HFFc6 (cell line): ENCODE measurements at regions not wholly inside any gene's neighbourhood (a gene's known extent, or its start where the extent isn't known, plus 50 kb on each side); places are given as distances from the start of the nearest gene placed in this dataset.

Experiments used
- DNase-seq: peaks from one replicate; pipeline ENCODE4 v3.0.0-alpha.2; 2018
- H3K27ac Mint-ChIP-seq: 2 replicates; pipeline ENCODE4 v1.8.0; 2020; ENCODE audit warnings: mild to moderate bottlenecking, mixed read lengths
- H3K27me3 Mint-ChIP-seq: 2 replicates; pipeline ENCODE4 v1.8.0; 2021; ENCODE audit warnings: mild to moderate bottlenecking, moderate library complexity, mixed read lengths; ENCODE audit not compliant: insufficient read depth
- H3K36me3 Mint-ChIP-seq: 2 replicates; pipeline ENCODE4 v1.8.0; 2021; ENCODE audit warnings: low read depth, mixed read lengths
- H3K4me1 Mint-ChIP-seq: 2 replicates; pipeline ENCODE4 v1.8.0; 2020; ENCODE audit warnings: low read depth, mixed read lengths
- H3K4me3 Mint-ChIP-seq: 2 replicates; pipeline ENCODE4 v1.8.0; 2020; ENCODE audit warnings: mild to moderate bottlenecking, moderate library complexity, mixed read lengths
- H3K9me3 Mint-ChIP-seq: 2 replicates; pipeline ENCODE4 v1.8.0; 2020; ENCODE audit warnings: mild to moderate bottlenecking, mixed read lengths
- TF ChIP-seq, protein P1 (sequence below): fragments of 200-600 bp; sonication (generic); IDR thresholded peaks from 2 replicates; pipeline ENCODE4 v1.5.0; 2021; ENCODE audit warnings: antibody characterized with exemption, mild to moderate bottlenecking

DNA sequence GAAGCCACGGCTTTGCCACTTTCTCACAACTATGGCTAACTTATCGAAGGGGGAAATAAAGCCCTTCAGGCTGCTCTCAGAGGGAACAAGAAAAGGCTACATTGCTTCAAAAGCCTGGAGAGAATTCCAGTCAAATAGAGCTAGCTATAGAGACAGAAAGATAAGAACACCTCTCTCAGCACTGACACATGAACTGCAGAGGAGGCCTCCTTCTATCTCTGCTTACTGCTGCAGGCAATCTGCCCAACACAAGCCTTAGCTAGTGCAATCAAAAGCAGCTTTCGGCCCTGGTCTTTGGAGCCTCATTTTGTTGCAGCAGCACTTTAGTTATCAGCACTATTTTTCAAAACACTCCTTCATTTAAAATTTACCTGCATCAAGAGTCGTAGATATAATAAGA lies 118.4 kb upstream of the ROBO1 start:
- H3K27ac Mint-ChIP-seq = no peak overlapping the region
- no peaks in the 10 kb centered on the region for H3K27me3 Mint-ChIP-seq
- TF ChIP-seq, protein P1, sequence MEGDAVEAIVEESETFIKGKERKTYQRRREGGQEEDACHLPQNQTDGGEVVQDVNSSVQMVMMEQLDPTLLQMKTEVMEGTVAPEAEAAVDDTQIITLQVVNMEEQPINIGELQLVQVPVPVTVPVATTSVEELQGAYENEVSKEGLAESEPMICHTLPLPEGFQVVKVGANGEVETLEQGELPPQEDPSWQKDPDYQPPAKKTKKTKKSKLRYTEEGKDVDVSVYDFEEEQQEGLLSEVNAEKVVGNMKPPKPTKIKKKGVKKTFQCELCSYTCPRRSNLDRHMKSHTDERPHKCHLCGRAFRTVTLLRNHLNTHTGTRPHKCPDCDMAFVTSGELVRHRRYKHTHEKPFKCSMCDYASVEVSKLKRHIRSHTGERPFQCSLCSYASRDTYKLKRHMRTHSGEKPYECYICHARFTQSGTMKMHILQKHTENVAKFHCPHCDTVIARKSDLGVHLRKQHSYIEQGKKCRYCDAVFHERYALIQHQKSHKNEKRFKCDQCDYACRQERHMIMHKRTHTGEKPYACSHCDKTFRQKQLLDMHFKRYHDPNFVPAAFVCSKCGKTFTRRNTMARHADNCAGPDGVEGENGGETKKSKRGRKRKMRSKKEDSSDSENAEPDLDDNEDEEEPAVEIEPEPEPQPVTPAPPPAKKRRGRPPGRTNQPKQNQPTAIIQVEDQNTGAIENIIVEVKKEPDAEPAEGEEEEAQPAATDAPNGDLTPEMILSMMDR = no peak
- no peaks in the 10 kb centered on the region for H3K36me3 Mint-ChIP-seq
- no peak overlapping the region for H3K4me3 Mint-ChIP-seq
- peaks cover 25% of the 10 kb centered on the region for H3K9me3 Mint-ChIP-seq
- no peaks in the 10 kb centered on the region for H3K4me1 Mint-ChIP-seq
- DNase-seq = no peak

DNA sequence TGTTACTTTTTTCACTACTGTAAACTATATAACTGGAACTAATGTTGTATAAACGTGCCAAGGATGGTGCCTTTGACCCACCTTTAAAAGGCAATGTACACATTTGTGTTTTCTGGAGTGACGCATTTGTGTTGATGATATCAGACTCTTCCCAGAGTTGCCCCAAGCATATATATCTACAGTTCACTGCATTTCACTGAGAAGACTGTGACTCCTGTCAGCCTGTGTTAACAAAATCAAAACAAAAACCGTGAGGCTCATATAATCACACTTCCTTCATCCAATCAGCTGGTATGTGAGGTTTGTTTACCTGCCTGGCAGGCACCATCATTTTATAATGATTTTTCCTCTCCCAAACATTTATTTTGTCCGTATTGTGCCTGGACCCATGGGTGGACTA lies 117.6 kb upstream of the ROBO1 start:
- DNase-seq = no peak
- Mint-ChIP-seq H3K4me3 (no peak overlapping the region), H3K4me1 (no peaks in the 10 kb centered on the region), H3K27ac (no peak overlapping the region), H3K27me3 (no peaks in the 10 kb centered on the region), H3K36me3 (no peaks in the 10 kb centered on the region), H3K9me3 (peaks cover 20% of the 10 kb centered on the region)
- TF ChIP-seq, protein P1 = no peak

DNA sequence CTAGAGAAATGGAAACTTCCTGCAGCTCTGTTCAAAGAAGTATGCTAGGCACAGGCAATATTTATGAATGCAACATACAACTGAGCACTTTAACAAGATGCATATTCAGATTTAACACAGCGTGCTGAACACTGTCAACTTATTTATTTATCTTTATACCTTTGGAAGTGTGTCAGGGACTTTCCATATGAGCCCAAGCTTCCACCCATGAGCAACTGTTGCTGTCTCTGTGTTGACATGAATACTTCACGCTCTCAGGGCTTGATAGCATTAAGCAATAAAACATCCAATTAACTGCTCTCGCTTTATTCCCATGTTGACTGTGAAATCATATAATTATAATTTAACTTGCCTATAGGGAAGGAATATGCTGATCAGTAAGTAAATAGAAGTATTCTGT lies 116.6 kb upstream of the ROBO1 start:
- TF ChIP-seq, protein P1 = no peak
- Mint-ChIP-seq H3K27ac (no peak overlapping the region), H3K36me3 (no peaks in the 10 kb centered on the region), H3K27me3 (no peaks in the 10 kb centered on the region), H3K4me1 (no peaks in the 10 kb centered on the region), H3K4me3 (no peak overlapping the region), H3K9me3 (peaks cover 13% of the 10 kb centered on the region)
- DNase-seq = no peak

DNA sequence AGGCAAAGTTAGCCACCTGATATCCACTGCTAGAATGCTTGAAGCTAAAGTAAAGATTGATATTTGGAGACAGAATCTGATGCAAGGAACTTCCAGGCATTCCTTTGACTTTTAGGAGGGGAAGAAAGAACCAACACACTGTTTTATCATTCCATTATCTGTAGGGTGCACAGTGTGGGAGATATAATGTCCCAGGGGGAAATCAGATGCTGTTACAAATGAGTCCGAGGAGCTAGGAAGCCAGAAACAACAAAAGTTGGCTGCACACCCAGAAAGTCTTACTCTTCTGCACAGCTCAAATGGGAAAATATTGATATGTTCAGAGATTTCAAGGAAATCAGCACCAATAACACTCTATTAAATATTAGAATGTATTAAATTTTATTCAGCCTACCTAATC lies 113.6 kb upstream of the ROBO1 start:
- Mint-ChIP-seq H3K27me3 (no peaks in the 10 kb centered on the region), H3K36me3 (no peaks in the 10 kb centered on the region), H3K27ac (no peak overlapping the region), H3K9me3 (peaks cover 29% of the 10 kb centered on the region), H3K4me1 (no peaks in the 10 kb centered on the region), H3K4me3 (no peak overlapping the region)
- no peak for DNase-seq
- TF ChIP-seq, protein P1 = no peak

DNA sequence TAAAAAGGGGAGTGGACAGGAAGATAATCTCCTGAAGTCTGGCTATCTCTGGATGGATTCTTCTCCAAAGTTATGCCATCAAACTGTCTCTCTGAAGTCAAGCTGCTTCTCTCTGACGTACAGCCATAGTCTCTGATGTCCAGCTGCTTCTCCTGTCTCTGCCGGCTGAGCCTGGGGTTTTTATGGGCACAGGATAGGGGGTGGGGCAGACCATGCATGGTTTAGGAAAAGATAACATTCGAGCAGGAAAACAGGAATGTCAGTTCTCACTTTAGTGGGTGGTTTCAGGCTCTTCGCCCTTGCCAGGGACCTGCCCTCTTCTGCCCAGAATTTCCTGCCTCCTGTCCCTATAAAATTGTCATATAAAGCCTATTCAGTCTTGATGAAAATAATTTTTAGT lies 110.9 kb upstream of the ROBO1 start:
- H3K9me3 Mint-ChIP-seq = peaks cover 28% of the 10 kb centered on the region
- no peaks in the 10 kb centered on the region for H3K36me3 Mint-ChIP-seq
- DNase-seq = no peak
- no peak overlapping the region for H3K4me3 Mint-ChIP-seq
- no peaks in the 10 kb centered on the region for H3K27me3 Mint-ChIP-seq
- H3K27ac Mint-ChIP-seq = no peak overlapping the region
- TF ChIP-seq, protein P1 = no peak
- H3K4me1 Mint-ChIP-seq = no peaks in the 10 kb centered on the region

DNA sequence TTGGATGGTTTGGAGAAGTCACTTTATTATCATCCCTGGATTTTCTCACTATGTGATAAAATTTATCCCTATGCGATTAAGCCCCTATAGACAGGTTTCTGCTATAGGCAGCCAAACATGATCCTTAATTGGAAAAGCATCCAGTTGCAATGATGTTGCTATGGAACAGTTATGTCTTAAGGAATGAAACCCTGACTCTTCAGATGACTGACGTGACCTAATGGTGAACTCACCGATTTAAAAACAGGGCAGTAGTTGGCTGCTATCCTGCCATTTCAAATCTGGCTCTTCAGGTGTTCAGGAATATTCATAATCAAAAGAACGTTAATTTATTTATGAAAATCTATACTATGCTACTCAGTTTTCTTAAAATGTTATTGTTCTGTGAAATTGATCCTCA lies 106.8 kb upstream of the ROBO1 start:
- H3K4me1 Mint-ChIP-seq = no peaks in the 10 kb centered on the region
- H3K36me3 Mint-ChIP-seq = no peaks in the 10 kb centered on the region
- H3K27ac Mint-ChIP-seq = no peak overlapping the region
- TF ChIP-seq, protein P1 = no peak
- DNase-seq = no peak
- H3K27me3 Mint-ChIP-seq = no peaks in the 10 kb centered on the region
- peaks cover 37% of the 10 kb centered on the region for H3K9me3 Mint-ChIP-seq
- no peak overlapping the region for H3K4me3 Mint-ChIP-seq
